ENCODE measurements at regions not wholly inside any gene's neighbourhood (a gene's known extent, or its start where the extent isn't known, plus 50 kb on each side); places are given as distances from the start of the nearest gene placed in this dataset.
"Not testable (repeated sequence)": the region's sequence is repeated elsewhere in the genome, so short reads cannot be mapped to it uniquely, and the experiment has no call there.

DNA sequence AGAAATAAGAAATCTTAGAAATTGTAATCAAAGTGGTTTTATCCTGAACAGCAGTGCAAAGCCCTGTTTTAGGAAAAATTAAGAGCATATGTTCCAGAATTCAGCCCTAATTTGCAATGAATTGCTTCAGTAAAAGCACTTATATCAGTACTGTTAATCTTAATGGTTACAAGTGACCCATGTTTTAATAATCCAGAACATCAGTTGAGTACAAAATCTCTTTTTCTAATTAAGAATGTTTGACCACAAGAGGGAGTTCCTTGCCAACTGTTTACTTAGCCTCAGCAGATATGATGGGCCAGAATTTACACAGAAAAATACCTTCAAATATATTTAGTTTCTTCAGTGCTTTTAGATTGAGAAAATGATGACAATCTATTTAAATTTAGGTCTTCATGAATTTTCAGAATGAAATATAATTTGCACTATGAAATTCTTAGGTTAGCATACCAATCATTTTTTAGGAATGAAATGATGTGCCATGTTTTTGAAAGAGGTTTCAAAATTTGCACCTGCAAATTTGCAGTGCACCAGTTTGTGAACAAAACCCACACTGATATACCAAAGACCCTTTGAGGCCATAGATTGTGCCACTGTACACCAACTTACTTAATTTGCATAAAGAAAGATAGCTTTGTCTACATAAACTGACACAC, 926.3 kb upstream of the ARRDC3 start:
- Histone ChIP-seq H3K4me3 (no peak overlapping the region), H3K9me3 (no peaks in the 10 kb centered on the region), H3K36me3 (no peaks in the 10 kb centered on the region), H3K27me3 (no peaks in the 10 kb centered on the region), H3K27ac (no peak overlapping the region), H3K4me1 (no peaks in the 10 kb centered on the region)
- TF ChIP-seq, protein P1, sequence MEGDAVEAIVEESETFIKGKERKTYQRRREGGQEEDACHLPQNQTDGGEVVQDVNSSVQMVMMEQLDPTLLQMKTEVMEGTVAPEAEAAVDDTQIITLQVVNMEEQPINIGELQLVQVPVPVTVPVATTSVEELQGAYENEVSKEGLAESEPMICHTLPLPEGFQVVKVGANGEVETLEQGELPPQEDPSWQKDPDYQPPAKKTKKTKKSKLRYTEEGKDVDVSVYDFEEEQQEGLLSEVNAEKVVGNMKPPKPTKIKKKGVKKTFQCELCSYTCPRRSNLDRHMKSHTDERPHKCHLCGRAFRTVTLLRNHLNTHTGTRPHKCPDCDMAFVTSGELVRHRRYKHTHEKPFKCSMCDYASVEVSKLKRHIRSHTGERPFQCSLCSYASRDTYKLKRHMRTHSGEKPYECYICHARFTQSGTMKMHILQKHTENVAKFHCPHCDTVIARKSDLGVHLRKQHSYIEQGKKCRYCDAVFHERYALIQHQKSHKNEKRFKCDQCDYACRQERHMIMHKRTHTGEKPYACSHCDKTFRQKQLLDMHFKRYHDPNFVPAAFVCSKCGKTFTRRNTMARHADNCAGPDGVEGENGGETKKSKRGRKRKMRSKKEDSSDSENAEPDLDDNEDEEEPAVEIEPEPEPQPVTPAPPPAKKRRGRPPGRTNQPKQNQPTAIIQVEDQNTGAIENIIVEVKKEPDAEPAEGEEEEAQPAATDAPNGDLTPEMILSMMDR (IDR thresholded peaks at IDR 0.05), result peak; percentile 46 to 60 (median 54)
- no peak for TF ChIP-seq POLR2A (IDR thresholded peaks at IDR 0.05)
- peak; percentile 58 to 74 (median 72) for ATAC-seq
- intact Hi-C loops (cut with DNase I), result no loop called here
- DNase-seq, result no peak

- TF ChIP-seq, protein P1 (IDR thresholded peaks at IDR 0.05), result no peak
- TF ChIP-seq POLR2A (IDR thresholded peaks at IDR 0.05), result no peak
- DNase-seq (no peak), ATAC-seq (no peak)
- H3K36me3 ChIP-seq, result no peaks in the 10 kb centered on the region
- no peak overlapping the region for H3K27ac ChIP-seq
- no peaks in the 10 kb centered on the region for H3K9me3 ChIP-seq
- intact Hi-C loops (cut with DNase I), result no loop called here
- no peaks in the 10 kb centered on the region for H3K27me3 ChIP-seq
- no peaks in the 10 kb centered on the region for H3K4me1 ChIP-seq
- H3K4me3 ChIP-seq, result no peak overlapping the region
Observed at GRCh38 chr5:92308679-92309078, 925.6 kb upstream of the ARRDC3 start.

GRCh38 chr5:92302356-92302755, 919.2 kb upstream of the ARRDC3 start:
- DNase-seq; H3K27me3 ChIP-seq; H3K4me3 ChIP-seq; H3K9me3 ChIP-seq; H3K4me1 ChIP-seq; H3K27ac ChIP-seq; intact Hi-C loops (cut with DNase I); H3K36me3 ChIP-seq; ATAC-seq: not testable (repeated sequence)
- WGBS (ENCODE audit: insufficient coverage, low coverage, low lambda C conversion rate, missing lambda C conversion rate), result no CpG with 5 or more reads among the region's 15 CpGs

GRCh38 chr5:92283521-92283920, 900.4 kb upstream of the ARRDC3 start:
- ATAC-seq (no peak), DNase-seq (no peak)
- 78% methylated on average over 2 of the region's 2 CpGs for WGBS (ENCODE audit: insufficient coverage, low coverage, low lambda C conversion rate, missing lambda C conversion rate)
- Histone ChIP-seq H3K27ac (no peak overlapping the region), H3K9me3 (no peaks in the 10 kb centered on the region), H3K36me3 (no peaks in the 10 kb centered on the region), H3K27me3 (no peaks in the 10 kb centered on the region), H3K4me3 (no peak overlapping the region), H3K4me1 (no peaks in the 10 kb centered on the region)
- intact Hi-C loops (cut with DNase I), result no loop called here
- TF ChIP-seq POLR2A (IDR thresholded peaks at IDR 0.05), result no peak
- TF ChIP-seq, protein P1 (IDR thresholded peaks at IDR 0.05), result no peak

- intact Hi-C loops (cut with DNase I); H3K4me3 ChIP-seq; H3K9me3 ChIP-seq; H3K27ac ChIP-seq; H3K4me1 ChIP-seq; DNase-seq; ATAC-seq; H3K27me3 ChIP-seq; H3K36me3 ChIP-seq: not testable (repeated sequence)
- WGBS (ENCODE audit: insufficient coverage, low coverage, low lambda C conversion rate, missing lambda C conversion rate), result 50% methylated on average over 1 of the region's 1 CpG
Observed at GRCh38 chr5:92271750-92272149, 888.6 kb upstream of the ARRDC3 start.

GRCh38 chr5:92268343-92268742, 885.2 kb upstream of the ARRDC3 start:
- Histone ChIP-seq H3K9me3 (no peaks in the 10 kb centered on the region), H3K27me3 (no peaks in the 10 kb centered on the region), H3K4me1 (no peaks in the 10 kb centered on the region), H3K4me3 (no peak overlapping the region), H3K36me3 (no peaks in the 10 kb centered on the region), H3K27ac (no peak overlapping the region)
- ATAC-seq, result peak in 1 of 4 donors; percentile 21
- WGBS (ENCODE audit: insufficient coverage, low coverage, low lambda C conversion rate, missing lambda C conversion rate), result 31% methylated on average over 2 of the region's 6 CpGs
- TF ChIP-seq, protein P1 (IDR thresholded peaks at IDR 0.05), result no peak
- TF ChIP-seq POLR2A (IDR thresholded peaks at IDR 0.05), result no peak
- intact Hi-C loops (cut with DNase I), result no loop called here
- DNase-seq, result peak in 1 of 3 donors; percentile 28
